NCI-H2171 treated with DMSO at 0.1 percent for 48 hours (cell line): ENCODE measurements at regions not wholly inside any gene's neighbourhood (a gene's known extent, or its start where the extent isn't known, plus 50 kb on each side); places are given as distances from the start of the nearest gene placed in this dataset.
"Not testable (repeated sequence)": the region's sequence is repeated elsewhere in the genome, so short reads cannot be mapped to it uniquely, and the experiment has no call there.

Experiments
- DNase-seq: peaks from one replicate; lab custom pipeline; 2025; lab: John Stamatoyannopoulos, UW

- no peak for DNase-seq
Measured at GRCh38 chr18:38497266-38497665, 931.7 kb upstream of the CELF4 start.

GRCh38 chr18:38496222-38496793, 930.7 kb upstream of the CELF4 start:
- DNase-seq = no peak

- peak; percentile 3 for DNase-seq
Measured at GRCh38 chr18:38494065-38494464, 928.5 kb upstream of the CELF4 start.

- no peak for DNase-seq
Measured at GRCh38 chr18:38491195-38491594, 925.6 kb upstream of the CELF4 start.

GRCh38 chr18:38489721-38490120, 924.1 kb upstream of the CELF4 start:
- DNase-seq = not testable (repeated sequence)

- no peak for DNase-seq
Measured at GRCh38 chr18:38487521-38487920, 921.9 kb upstream of the CELF4 start.

- no peak for DNase-seq
Measured at GRCh38 chr18:38483326-38483725, 917.7 kb upstream of the CELF4 start.

GRCh38 chr18:38481576-38481975, 916.0 kb upstream of the CELF4 start:
- no peak for DNase-seq

- no peak for DNase-seq
Measured at GRCh38 chr18:38475686-38476085, 910.1 kb upstream of the CELF4 start.

- DNase-seq = no peak
Measured at GRCh38 chr18:38473535-38473934, 907.9 kb upstream of the CELF4 start.

GRCh38 chr18:38470421-38470820, 904.8 kb upstream of the CELF4 start:
- no peak for DNase-seq

GRCh38 chr18:38466426-38466825, 900.8 kb upstream of the CELF4 start:
- DNase-seq = no peak

GRCh38 chr18:38464024-38464423, 898.4 kb upstream of the CELF4 start:
- no peak for DNase-seq

GRCh38 chr18:38460657-38461056, 895.1 kb upstream of the CELF4 start:
- no peak for DNase-seq

- DNase-seq = peak; percentile 10
Measured at GRCh38 chr18:38459131-38459994, 893.8 kb upstream of the CELF4 start.

GRCh38 chr18:38458698-38459097, 893.1 kb upstream of the CELF4 start:
- DNase-seq = no peak

- no peak for DNase-seq
Measured at GRCh38 chr18:38456253-38456652, 890.7 kb upstream of the CELF4 start.

GRCh38 chr18:38454764-38455469, 889.3 kb upstream of the CELF4 start:
- DNase-seq = peak; percentile 81

GRCh38 chr18:38453880-38454279, 888.3 kb upstream of the CELF4 start:
- DNase-seq = no peak

- DNase-seq = no peak
Measured at GRCh38 chr18:38450876-38451275, 885.3 kb upstream of the CELF4 start.

GRCh38 chr18:38445804-38446145, 880.2 kb upstream of the CELF4 start:
- DNase-seq = no peak

GRCh38 chr18:38444971-38445803, 879.6 kb upstream of the CELF4 start:
- no peak for DNase-seq
